IPS-15b (cell line): ENCODE measurements at regions not wholly inside any gene's neighbourhood (a gene's known extent, or its start where the extent isn't known, plus 50 kb on each side); places are given as distances from the start of the nearest gene placed in this dataset.

Experiments
- H3K27me3 ChIP-seq: one replicate; pipeline ENCODE4 v1.6.1; 2013; ENCODE audit warnings: low read length; ENCODE audit not compliant: control insufficient read depth, insufficient read depth
- H3K36me3 ChIP-seq: one replicate; pipeline ENCODE4 v1.6.1; 2013; ENCODE audit warnings: low read length; ENCODE audit not compliant: control insufficient read depth, insufficient read depth
- H3K4me1 ChIP-seq: one replicate; pipeline ENCODE4 v1.6.1; 2013; ENCODE audit warnings: mild to moderate bottlenecking, low read length; ENCODE audit not compliant: control insufficient read depth, insufficient read depth
- H3K4me3 ChIP-seq: one replicate; pipeline ENCODE4 v1.5.1; 2013; ENCODE audit warnings: low read depth, low read length
- H3K9ac ChIP-seq: one replicate; pipeline ENCODE4 v1.6.1; 2013; ENCODE audit warnings: low read depth, mild to moderate bottlenecking, low read length
- H3K9me3 ChIP-seq: one replicate; pipeline ENCODE4 v1.6.1; 2013; ENCODE audit warnings: mild to moderate bottlenecking, low read length; ENCODE audit not compliant: control insufficient read depth, insufficient read depth

DNA sequence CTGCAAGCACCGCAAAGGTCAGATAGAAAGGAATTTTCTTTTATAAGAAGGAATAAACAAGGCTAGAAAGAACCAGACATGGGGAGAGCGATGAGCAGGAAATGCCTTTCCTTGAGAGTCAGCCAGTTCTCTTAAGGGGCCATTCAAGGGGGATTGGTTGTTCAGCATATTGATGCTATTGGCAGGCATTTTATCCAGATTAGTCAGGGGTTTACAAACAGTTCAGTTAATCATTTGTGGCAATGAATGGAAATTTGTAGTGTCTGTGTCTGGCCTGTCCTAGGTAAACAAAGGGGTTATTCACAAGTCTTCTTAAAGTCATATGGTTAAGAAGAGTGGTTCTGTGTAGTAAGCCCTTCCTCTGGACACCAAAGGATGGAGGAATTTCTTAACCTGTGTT lies 184.7 kb upstream of the FRMPD4 start:
- Histone ChIP-seq H3K36me3 (no peaks in the 10 kb centered on the region), H3K4me3 (no peak overlapping the region), H3K9ac (no peak overlapping the region), H3K4me1 (no peaks in the 10 kb centered on the region), H3K9me3 (no peaks in the 10 kb centered on the region), H3K27me3 (no peaks in the 10 kb centered on the region)

- H3K4me1 ChIP-seq, result no peaks in the 10 kb centered on the region
- H3K9me3 ChIP-seq, result no peaks in the 10 kb centered on the region
- H3K9ac ChIP-seq, result no peak overlapping the region
- no peaks in the 10 kb centered on the region for H3K27me3 ChIP-seq
- H3K4me3 ChIP-seq, result no peak overlapping the region
- no peaks in the 10 kb centered on the region for H3K36me3 ChIP-seq
Measured at GRCh38 chrX:11954176-11954575, 184.1 kb upstream of the FRMPD4 start.

DNA sequence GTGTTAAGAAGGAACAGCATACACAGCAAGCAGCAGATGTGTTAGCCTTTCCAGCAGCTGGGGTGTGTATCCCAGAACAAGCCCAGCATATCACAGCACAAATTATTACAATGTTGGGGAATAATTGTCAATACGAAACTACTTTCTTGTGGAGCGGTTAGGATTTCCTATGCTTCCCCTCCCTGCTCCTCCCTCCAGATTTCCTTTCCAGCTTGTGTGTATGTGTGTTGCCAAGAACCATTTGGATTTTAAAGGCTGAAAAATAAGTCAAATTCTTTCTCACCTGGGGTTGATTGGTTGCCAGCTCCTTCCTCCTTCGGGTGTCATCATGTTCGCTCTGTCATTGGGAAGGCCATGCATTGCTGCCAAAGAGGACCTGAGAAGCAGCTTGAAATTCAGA lies 178.2 kb upstream of the FRMPD4 start:
- Histone ChIP-seq H3K4me3 (no peak overlapping the region), H3K27me3 (no peaks in the 10 kb centered on the region), H3K9ac (no peak overlapping the region), H3K9me3 (no peaks in the 10 kb centered on the region), H3K4me1 (no peaks in the 10 kb centered on the region), H3K36me3 (no peaks in the 10 kb centered on the region)

DNA sequence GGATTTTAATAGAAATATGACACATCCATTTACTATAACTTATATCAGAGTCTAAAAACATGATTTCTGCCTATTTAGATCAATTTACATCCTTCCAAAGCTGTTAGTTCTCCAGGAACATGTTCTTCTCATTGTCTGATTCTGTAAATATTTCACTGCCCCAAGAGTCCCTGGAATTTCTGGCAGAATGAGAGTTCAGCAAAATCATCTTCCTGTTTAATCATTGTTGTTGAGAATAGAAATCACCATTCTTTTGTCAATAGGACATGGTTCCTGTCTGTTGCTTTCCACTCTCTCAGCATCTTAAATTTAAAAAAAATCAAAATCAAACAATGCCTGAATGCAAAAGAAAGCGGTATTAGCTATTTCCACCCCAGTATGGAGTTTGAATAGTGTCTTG lies 172.8 kb upstream of the FRMPD4 start:
- Histone ChIP-seq H3K4me3 (no peak overlapping the region), H3K27me3 (no peaks in the 10 kb centered on the region), H3K4me1 (no peaks in the 10 kb centered on the region), H3K36me3 (no peaks in the 10 kb centered on the region), H3K9ac (no peak overlapping the region), H3K9me3 (no peaks in the 10 kb centered on the region)

GRCh38 chrX:11967986-11968869 lies 170.0 kb upstream of the FRMPD4 start:
- Histone ChIP-seq H3K27me3 (no peaks in the 10 kb centered on the region), H3K9me3 (no peaks in the 10 kb centered on the region), H3K36me3 (no peaks in the 10 kb centered on the region), H3K4me3 (no peak overlapping the region), H3K4me1 (no peaks in the 10 kb centered on the region), H3K9ac (no peak overlapping the region)

DNA sequence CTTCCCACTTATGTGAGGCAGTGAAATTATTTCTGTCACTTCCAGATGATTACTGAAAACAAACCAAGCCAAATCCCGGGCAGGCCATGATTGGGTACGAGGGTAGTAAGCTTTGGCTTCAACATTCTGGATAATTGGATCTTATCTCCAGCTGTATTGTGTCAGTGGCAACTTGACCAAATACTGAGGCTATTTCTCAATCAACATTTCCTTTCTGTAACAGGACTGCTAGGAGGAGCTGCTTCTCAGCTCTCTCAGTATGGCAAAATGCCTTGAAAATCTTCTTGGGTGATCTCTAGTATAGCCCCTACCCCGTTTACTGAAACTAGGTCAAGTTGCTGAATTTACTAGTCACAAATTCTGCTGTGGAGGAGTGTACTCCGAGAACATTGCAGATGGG lies 169.3 kb upstream of the FRMPD4 start:
- Histone ChIP-seq H3K4me1 (no peaks in the 10 kb centered on the region), H3K9ac (no peak overlapping the region), H3K4me3 (no peak overlapping the region), H3K9me3 (no peaks in the 10 kb centered on the region), H3K36me3 (no peaks in the 10 kb centered on the region), H3K27me3 (no peaks in the 10 kb centered on the region)

- H3K27me3 ChIP-seq, result no peaks in the 10 kb centered on the region
- no peaks in the 10 kb centered on the region for H3K36me3 ChIP-seq
- no peaks in the 10 kb centered on the region for H3K4me1 ChIP-seq
- no peak overlapping the region for H3K4me3 ChIP-seq
- H3K9me3 ChIP-seq, result no peaks in the 10 kb centered on the region
- no peak overlapping the region for H3K9ac ChIP-seq
Measured at GRCh38 chrX:11970578-11971359, 167.5 kb upstream of the FRMPD4 start.

DNA sequence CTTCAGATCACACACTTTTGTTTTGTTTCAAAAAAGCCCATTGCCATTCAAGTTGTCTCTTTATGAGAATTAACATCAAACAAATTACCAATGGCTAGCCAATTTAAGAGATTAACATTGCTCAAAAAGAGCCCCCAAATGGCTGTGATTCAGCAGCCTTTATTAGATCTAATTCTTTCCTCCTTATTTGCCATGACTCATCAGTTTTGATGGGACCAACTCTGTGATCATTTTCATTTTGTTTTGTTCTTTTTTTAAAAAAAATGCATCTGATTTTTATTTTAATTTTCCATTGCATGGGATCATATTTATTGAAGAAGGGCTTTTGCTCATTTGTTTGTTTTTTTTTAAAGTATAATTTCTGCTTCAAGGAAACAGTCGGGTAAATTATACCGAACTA lies 161.6 kb upstream of the FRMPD4 start:
- Histone ChIP-seq H3K4me1 (no peaks in the 10 kb centered on the region), H3K9me3 (no peaks in the 10 kb centered on the region), H3K9ac (no peak overlapping the region), H3K27me3 (no peaks in the 10 kb centered on the region), H3K36me3 (no peaks in the 10 kb centered on the region), H3K4me3 (no peak overlapping the region)

DNA sequence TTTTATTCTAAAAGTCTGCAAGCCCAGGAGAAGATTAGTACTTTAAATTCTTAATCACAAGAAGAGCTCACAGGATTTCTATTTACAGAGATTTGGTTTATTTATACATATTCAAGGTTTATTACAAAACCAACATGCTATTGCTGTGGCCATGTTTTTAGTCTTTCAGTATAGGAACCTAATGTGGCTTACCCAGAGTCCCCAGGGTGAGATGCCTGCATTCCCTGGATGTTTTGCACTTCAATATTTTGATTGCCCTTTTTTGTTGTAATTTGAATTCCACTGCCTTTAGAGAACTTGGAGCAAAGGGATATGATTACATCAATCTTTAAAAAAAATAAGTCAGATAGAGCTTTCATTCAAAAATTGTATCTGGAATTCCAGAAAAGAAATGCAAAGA lies 146.0 kb upstream of the FRMPD4 start:
- Histone ChIP-seq H3K9me3 (no peaks in the 10 kb centered on the region), H3K27me3 (no peaks in the 10 kb centered on the region), H3K4me1 (no peaks in the 10 kb centered on the region), H3K4me3 (no peak overlapping the region), H3K36me3 (no peaks in the 10 kb centered on the region), H3K9ac (no peak overlapping the region)

DNA sequence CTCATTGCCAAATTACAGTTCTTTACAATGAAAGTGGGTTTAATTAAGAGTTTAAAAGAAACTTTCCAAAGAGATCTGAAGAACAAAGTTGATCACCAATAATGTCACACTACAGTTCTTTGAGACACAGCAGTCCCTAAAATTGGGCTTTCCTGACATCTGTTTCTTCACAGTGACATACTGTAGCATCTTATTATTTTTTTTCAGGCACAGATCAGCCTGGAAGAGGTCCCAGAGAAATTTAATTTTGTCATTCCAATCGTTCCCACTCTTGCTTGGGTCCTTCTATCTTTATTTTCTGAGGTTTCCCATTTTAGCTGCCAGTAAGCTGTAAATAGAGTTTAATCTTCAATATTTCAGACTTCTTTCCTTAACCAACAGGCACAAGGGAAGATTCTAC lies 143.1 kb upstream of the FRMPD4 start:
- Histone ChIP-seq H3K9ac (no peak overlapping the region), H3K36me3 (no peaks in the 10 kb centered on the region), H3K9me3 (no peaks in the 10 kb centered on the region), H3K27me3 (no peaks in the 10 kb centered on the region), H3K4me1 (no peaks in the 10 kb centered on the region), H3K4me3 (no peak overlapping the region)

DNA sequence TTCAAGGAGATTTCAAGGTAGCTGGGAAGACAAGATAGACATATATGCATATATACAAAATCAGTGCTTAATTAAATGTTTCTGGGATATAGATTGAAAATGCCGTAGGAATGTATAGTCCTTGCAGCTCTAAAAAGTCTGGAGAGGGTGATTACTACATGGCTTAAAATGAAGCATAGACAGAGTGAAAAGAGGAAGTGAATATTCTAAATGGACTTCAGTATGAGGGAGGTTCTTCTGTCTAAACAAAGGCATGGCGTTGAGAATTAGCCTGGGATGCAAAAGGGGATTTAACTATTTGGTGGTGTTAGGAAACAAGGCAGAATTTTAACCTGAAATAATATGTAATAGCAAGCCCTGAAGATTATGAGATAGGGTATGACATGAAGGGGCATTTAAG lies 141.5 kb upstream of the FRMPD4 start:
- Histone ChIP-seq H3K27me3 (no peaks in the 10 kb centered on the region), H3K4me3 (no peak overlapping the region), H3K9ac (no peak overlapping the region), H3K9me3 (no peaks in the 10 kb centered on the region), H3K4me1 (no peaks in the 10 kb centered on the region), H3K36me3 (no peaks in the 10 kb centered on the region)

DNA sequence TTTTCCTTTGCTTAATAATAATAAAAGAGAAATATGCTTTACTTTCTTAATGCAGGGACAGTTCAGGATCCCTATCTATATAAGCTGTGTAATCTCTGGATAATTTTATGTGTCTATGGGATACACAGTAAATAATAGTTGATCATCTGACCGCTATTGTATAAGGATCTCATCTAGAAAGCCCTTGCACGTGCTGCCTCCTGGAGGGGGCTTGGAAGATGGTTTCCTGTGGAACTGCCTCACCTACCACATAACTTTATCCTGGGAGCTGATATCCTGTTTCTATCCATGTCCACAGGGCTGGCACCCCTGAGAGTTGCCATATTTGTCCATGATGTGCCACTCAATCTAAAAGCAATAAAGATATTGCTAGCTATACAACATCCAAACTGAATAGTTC lies 139.3 kb upstream of the FRMPD4 start:
- Histone ChIP-seq H3K27me3 (no peaks in the 10 kb centered on the region), H3K4me1 (no peaks in the 10 kb centered on the region), H3K9me3 (no peaks in the 10 kb centered on the region), H3K9ac (no peak overlapping the region), H3K4me3 (no peak overlapping the region), H3K36me3 (no peaks in the 10 kb centered on the region)
